VCaP (cell line): ENCODE measurements at regions not wholly inside any gene's neighbourhood (a gene's known extent, or its start where the extent isn't known, plus 50 kb on each side); places are given as distances from the start of the nearest gene placed in this dataset.

Experiments
- H3K27ac ChIP-seq: fragments of 450-650 bp; 2 replicates; pipeline ENCODE4 v1.5.1; 2017
- CTCF ChIP-seq: fragments of 450-650 bp; conservative IDR thresholded peaks from 2 replicates; pipeline ENCODE4 v1.5.1; 2017; ENCODE audit warnings: mild to moderate bottlenecking, moderate library complexity

- TF ChIP-seq CTCF = no peak
- H3K27ac ChIP-seq = no peak overlapping the region
Observed at GRCh38 chr2:17296686-17297085, 221.6 kb downstream of the RAD51AP2 start.

GRCh38 chr2:17289669-17290068 is 228.6 kb downstream of the RAD51AP2 start:
- TF ChIP-seq CTCF = no peak
- no peak overlapping the region for H3K27ac ChIP-seq

GRCh38 chr2:17287183-17287582 is 231.1 kb downstream of the RAD51AP2 start:
- no peak overlapping the region for H3K27ac ChIP-seq
- TF ChIP-seq CTCF = no peak

- no peak overlapping the region for H3K27ac ChIP-seq
- TF ChIP-seq CTCF = no peak
Observed at GRCh38 chr2:17282826-17283225, 235.4 kb downstream of the RAD51AP2 start.

- no peak overlapping the region for H3K27ac ChIP-seq
- no peak for TF ChIP-seq CTCF
Observed at GRCh38 chr2:17282245-17282644, 236.0 kb downstream of the RAD51AP2 start.

- TF ChIP-seq CTCF = no peak
- no peak overlapping the region for H3K27ac ChIP-seq
Observed at GRCh38 chr2:17276220-17276619, 242.0 kb downstream of the RAD51AP2 start.

DNA sequence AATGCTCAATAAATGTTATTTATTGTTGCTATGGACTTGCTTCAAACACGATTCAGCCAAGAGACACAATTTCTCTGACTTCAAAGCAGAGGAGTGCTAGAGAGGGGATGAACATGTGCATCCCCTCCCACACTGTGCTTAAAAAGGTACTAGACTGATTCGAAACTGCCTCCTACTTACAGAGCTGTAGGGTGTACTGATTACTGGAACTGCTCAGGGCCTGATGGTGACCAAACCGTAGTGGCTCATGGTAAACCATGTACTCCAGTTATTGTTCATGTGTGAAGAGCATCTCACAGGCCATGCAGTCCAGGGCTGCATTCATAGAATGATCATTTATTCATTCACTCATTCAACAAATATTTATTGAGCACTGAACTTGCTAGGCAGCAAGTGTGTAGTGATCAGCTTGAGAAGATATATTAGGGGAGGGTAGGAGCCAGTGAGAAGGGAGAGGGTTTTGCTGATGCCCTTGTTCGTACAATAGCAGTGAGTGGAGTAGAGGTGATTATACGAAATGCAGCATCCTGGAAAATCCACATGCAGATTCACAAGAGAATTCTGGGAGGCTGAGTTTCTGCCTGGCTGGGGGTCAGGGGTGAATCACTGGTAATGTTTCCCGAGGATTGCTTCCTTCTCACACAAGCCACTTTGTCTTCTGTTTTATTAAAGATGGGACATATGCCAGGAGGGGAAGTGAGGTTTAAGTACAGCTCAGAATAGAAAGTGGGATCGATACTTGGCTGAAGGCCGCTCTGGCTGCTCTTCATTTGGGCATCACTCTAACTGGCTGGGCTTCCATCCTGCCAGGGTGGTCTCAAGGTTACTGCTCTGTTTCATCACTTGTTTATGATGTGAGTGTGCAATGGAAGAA is 245.4 kb downstream of the RAD51AP2 start:
- no peak overlapping the region for H3K27ac ChIP-seq
- no peak for TF ChIP-seq CTCF
